ENCODE measurements at regions not wholly inside any gene's neighbourhood (a gene's known extent, or its start where the extent isn't known, plus 50 kb on each side); places are given as distances from the start of the nearest gene placed in this dataset.

DNA sequence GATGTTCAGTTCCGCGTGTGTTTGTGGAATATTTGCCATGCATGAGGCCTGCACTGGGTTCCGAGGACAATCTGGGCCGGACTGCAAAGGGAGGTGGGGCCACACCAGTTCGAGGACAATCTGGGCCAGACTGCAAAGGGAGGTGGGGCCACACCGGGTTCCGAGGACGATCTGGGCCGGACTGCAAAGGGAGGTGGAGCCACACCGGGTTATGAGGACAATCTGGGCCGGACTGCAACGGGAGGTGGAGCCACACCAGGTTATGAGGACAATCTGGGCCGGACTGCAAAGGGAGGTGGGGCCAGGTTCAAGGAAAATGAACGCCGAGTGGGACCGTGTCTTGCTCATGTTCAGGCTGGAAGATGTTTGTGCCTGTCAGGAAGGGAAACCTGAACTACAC, 97.8 kb upstream of the HDAC4 start:
- H3K9me3 ChIP-seq (ENCODE audit: control insufficient read depth in 1 of 2, insufficient read depth in 1 of 2, low read length in 2 of 2): peaks cover 0 to 10% of the 10 kb centered on the region in 2 experiments
- no peak overlapping the region for H3K4me3 ChIP-seq (ENCODE audit: low read length)
- DNase-seq (no peak), ATAC-seq (ENCODE audit: poor library complexity) (no peak)
- no peak overlapping the region for H3K4me3 Mint-ChIP-seq
- no peaks in the 10 kb centered on the region for H3K9me3 Mint-ChIP-seq
- H3K27ac Mint-ChIP-seq: no peak overlapping the region
- H3K4me1 Mint-ChIP-seq (ENCODE audit: low read depth): no peaks in the 10 kb centered on the region
- H3K36me3 ChIP-seq (ENCODE audit: insufficient read depth, low read length): no peaks in the 10 kb centered on the region
- no peaks in the 10 kb centered on the region for H3K4me1 ChIP-seq (ENCODE audit: insufficient read depth, low read length)
- H3K36me3 Mint-ChIP-seq (ENCODE audit: low read depth): no peaks in the 10 kb centered on the region
- H3K27me3 ChIP-seq (ENCODE audit: control insufficient read depth in 1 of 2, insufficient read depth in 2 of 2, low read length in 2 of 2): peaks cover 0 to 3% of the 10 kb centered on the region in 2 experiments
- TF ChIP-seq, protein P1, sequence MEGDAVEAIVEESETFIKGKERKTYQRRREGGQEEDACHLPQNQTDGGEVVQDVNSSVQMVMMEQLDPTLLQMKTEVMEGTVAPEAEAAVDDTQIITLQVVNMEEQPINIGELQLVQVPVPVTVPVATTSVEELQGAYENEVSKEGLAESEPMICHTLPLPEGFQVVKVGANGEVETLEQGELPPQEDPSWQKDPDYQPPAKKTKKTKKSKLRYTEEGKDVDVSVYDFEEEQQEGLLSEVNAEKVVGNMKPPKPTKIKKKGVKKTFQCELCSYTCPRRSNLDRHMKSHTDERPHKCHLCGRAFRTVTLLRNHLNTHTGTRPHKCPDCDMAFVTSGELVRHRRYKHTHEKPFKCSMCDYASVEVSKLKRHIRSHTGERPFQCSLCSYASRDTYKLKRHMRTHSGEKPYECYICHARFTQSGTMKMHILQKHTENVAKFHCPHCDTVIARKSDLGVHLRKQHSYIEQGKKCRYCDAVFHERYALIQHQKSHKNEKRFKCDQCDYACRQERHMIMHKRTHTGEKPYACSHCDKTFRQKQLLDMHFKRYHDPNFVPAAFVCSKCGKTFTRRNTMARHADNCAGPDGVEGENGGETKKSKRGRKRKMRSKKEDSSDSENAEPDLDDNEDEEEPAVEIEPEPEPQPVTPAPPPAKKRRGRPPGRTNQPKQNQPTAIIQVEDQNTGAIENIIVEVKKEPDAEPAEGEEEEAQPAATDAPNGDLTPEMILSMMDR (IDR thresholded peaks at IDR 0.05): no peak
- intact Hi-C loops (cut with DNase I, micrococcal nuclease): no loop called here
- POLR2A ChIA-PET: no interaction called here
- no peak overlapping the region for H3K27ac ChIP-seq (ENCODE audit: low read depth in 1 of 2, low read length in 2 of 2)
- CTCF ChIA-PET: no interaction called here
- H3K27me3 Mint-ChIP-seq: peaks cover 6% of the 10 kb centered on the region

DNA sequence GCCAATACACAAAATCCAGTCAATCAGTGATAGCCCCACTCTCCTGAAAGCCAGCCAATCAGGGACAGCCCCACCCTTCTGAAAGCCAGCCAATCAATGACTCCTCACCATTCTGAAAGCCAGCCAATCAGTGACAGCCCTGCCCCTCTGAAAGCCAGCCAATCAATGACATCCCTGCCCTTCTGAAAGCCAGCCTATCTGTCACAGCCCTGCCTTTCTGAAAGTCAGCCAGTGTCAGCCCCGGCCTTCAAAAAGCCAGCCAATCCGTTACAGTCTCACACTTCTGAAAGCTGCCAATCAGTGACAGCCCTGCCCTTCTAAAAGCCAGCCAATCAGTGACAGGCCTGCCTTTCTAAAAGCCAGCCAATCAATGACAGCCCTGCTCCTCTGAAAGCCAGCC, 95.9 kb upstream of the HDAC4 start:
- no peak overlapping the region for H3K27ac ChIP-seq (ENCODE audit: low read depth in 1 of 2, low read length in 2 of 2)
- Mint-ChIP-seq H3K4me3 (no peak overlapping the region), H3K27ac (no peak overlapping the region), H3K36me3 (ENCODE audit: low read depth) (no peaks in the 10 kb centered on the region), H3K4me1 (ENCODE audit: low read depth) (no peaks in the 10 kb centered on the region), H3K27me3 (peaks cover 6% of the 10 kb centered on the region), H3K9me3 (no peaks in the 10 kb centered on the region)
- H3K9me3 ChIP-seq (ENCODE audit: control insufficient read depth in 1 of 2, insufficient read depth in 1 of 2, low read length in 2 of 2): peaks cover 0 to 10% of the 10 kb centered on the region in 2 experiments
- no peak overlapping the region for H3K4me3 ChIP-seq (ENCODE audit: low read length)
- ChIA-PET POLR2A (no interaction called here), CTCF (no interaction called here)
- ATAC-seq (ENCODE audit: poor library complexity) (no peak), DNase-seq (no peak)
- no peaks in the 10 kb centered on the region for H3K36me3 ChIP-seq (ENCODE audit: insufficient read depth, low read length)
- intact Hi-C loops (cut with DNase I, micrococcal nuclease): no loop called here
- H3K27me3 ChIP-seq (ENCODE audit: control insufficient read depth in 1 of 2, insufficient read depth in 2 of 2, low read length in 2 of 2): peaks cover 0 to 3% of the 10 kb centered on the region in 2 experiments
- H3K4me1 ChIP-seq (ENCODE audit: insufficient read depth, low read length): no peaks in the 10 kb centered on the region
- TF ChIP-seq, protein P1 (IDR thresholded peaks at IDR 0.05): no peak

- Mint-ChIP-seq H3K27ac (no peak overlapping the region), H3K4me3 (no peak overlapping the region), H3K36me3 (ENCODE audit: low read depth) (no peaks in the 10 kb centered on the region), H3K27me3 (peaks cover 6% of the 10 kb centered on the region), H3K4me1 (ENCODE audit: low read depth) (no peaks in the 10 kb centered on the region), H3K9me3 (no peaks in the 10 kb centered on the region)
- H3K27me3 ChIP-seq (ENCODE audit: control insufficient read depth in 1 of 2, insufficient read depth in 2 of 2, low read length in 2 of 2): peaks cover 0 to 3% of the 10 kb centered on the region in 2 experiments
- no peak overlapping the region for H3K4me3 ChIP-seq (ENCODE audit: low read length)
- DNase-seq: no peak
- no peak overlapping the region for H3K27ac ChIP-seq (ENCODE audit: low read depth in 1 of 2, low read length in 2 of 2)
- ChIA-PET POLR2A (no interaction called here), CTCF (no interaction called here)
- H3K9me3 ChIP-seq (ENCODE audit: control insufficient read depth in 1 of 2, insufficient read depth in 1 of 2, low read length in 2 of 2): peaks cover 0 to 10% of the 10 kb centered on the region in 2 experiments
- ATAC-seq (ENCODE audit: poor library complexity): no peak
- TF ChIP-seq, protein P1 (IDR thresholded peaks at IDR 0.05): no peak
- H3K4me1 ChIP-seq (ENCODE audit: insufficient read depth, low read length): no peaks in the 10 kb centered on the region
- H3K36me3 ChIP-seq (ENCODE audit: insufficient read depth, low read length): no peaks in the 10 kb centered on the region
- intact Hi-C loops (cut with DNase I, micrococcal nuclease): no loop called here
Measured at GRCh38 chr2:239495791-239496233, 95.0 kb upstream of the HDAC4 start.
